Stimulated activated CD4-positive, alpha-beta T cell treated with anti-CD3 and anti-CD28 coated beads, Interleukin-2, amount 100 ng/mL, for 24 hours (primary cell): ENCODE measurements at regions not wholly inside any gene's neighbourhood (a gene's known extent, or its start where the extent isn't known, plus 50 kb on each side); places are given as distances from the start of the nearest gene placed in this dataset.
A peak's percentile ranks its signal among the peaks of the same experiment; 100 is the strongest.
"Not testable (repeated sequence)": the region's sequence is repeated elsewhere in the genome, so short reads cannot be mapped to it uniquely, and the experiment has no call there.

Source experiments
- DNase-seq, 2 donors: peaks; one replicate each; pipeline ENCODE4 v3.0.0-alpha.2; 2020

GRCh38 chrX:150167482-150168324 is 195.4 kb upstream of the MAMLD1 start:
- no peak for DNase-seq

- DNase-seq = no peak
These were observed 181.0 kb upstream of the MAMLD1 start for GRCh38 chrX:150182161-150182560.

GRCh38 chrX:150184491-150184890 is 178.6 kb upstream of the MAMLD1 start:
- no peak for DNase-seq

- DNase-seq = no peak
These were observed 177.4 kb upstream of the MAMLD1 start for GRCh38 chrX:150185766-150186165.

- DNase-seq = no peak
These were observed 170.3 kb upstream of the MAMLD1 start for GRCh38 chrX:150192816-150193215.

- DNase-seq = no peak
These were observed 166.8 kb upstream of the MAMLD1 start for GRCh38 chrX:150196285-150196684.

- DNase-seq = no peak
These were observed 165.7 kb upstream of the MAMLD1 start for GRCh38 chrX:150197388-150197787.

- no peak for DNase-seq
These were observed 164.3 kb upstream of the MAMLD1 start for GRCh38 chrX:150198776-150199175.

GRCh38 chrX:150199181-150199580 is 163.9 kb upstream of the MAMLD1 start:
- DNase-seq = no peak

- DNase-seq = no peak
These were observed 163.3 kb upstream of the MAMLD1 start for GRCh38 chrX:150199803-150200202.

- no peak for DNase-seq
These were observed 162.8 kb upstream of the MAMLD1 start for GRCh38 chrX:150200361-150200760.

- peak; percentile 46 to 56 for DNase-seq
These were observed 162.3 kb upstream of the MAMLD1 start for GRCh38 chrX:150200820-150201287.

- no peak for DNase-seq
These were observed 161.7 kb upstream of the MAMLD1 start for GRCh38 chrX:150201391-150201790.

GRCh38 chrX:150201841-150202240 is 161.3 kb upstream of the MAMLD1 start:
- DNase-seq = no peak

GRCh38 chrX:150202641-150203247 is 160.4 kb upstream of the MAMLD1 start:
- no peak for DNase-seq

- no peak for DNase-seq
These were observed 159.9 kb upstream of the MAMLD1 start for GRCh38 chrX:150203248-150203645.

- DNase-seq = no peak
These were observed 158.1 kb upstream of the MAMLD1 start for GRCh38 chrX:150205011-150205410.

GRCh38 chrX:150207733-150208132 is 155.4 kb upstream of the MAMLD1 start:
- no peak for DNase-seq

GRCh38 chrX:150211988-150212387 is 151.1 kb upstream of the MAMLD1 start:
- no peak for DNase-seq

- DNase-seq = no peak
These were observed 150.2 kb upstream of the MAMLD1 start for GRCh38 chrX:150212672-150213480.

GRCh38 chrX:150213481-150214030 is 149.6 kb upstream of the MAMLD1 start:
- DNase-seq = no peak

- DNase-seq = not testable (repeated sequence)
These were observed 147.1 kb upstream of the MAMLD1 start for GRCh38 chrX:150216000-150216399.

GRCh38 chrX:150216716-150217115 is 146.4 kb upstream of the MAMLD1 start:
- DNase-seq = no peak
